WTC11 (cell line): ENCODE measurements at regions not wholly inside any gene's neighbourhood (a gene's known extent, or its start where the extent isn't known, plus 50 kb on each side); places are given as distances from the start of the nearest gene placed in this dataset.

Source experiments
- HMGA2 ChIP-seq: fragments of 250-450 bp; sonication (Bioruptor Pico); IDR thresholded peaks from 2 replicates; pipeline ENCODE4 v1.4.0; 2021; ENCODE audit warnings: mild to moderate bottlenecking, moderate library complexity
- JUN ChIP-seq: sonication (generic); formaldehyde crosslinking; IDR thresholded peaks from 2 replicates; pipeline ENCODE4 v1.8.0; 2023; ENCODE audit warnings: mild to moderate bottlenecking, missing genetic modification reagents
- RELA ChIP-seq: sonication (generic); formaldehyde crosslinking; IDR thresholded peaks from 2 replicates; pipeline ENCODE4 v1.8.1; 2022; ENCODE audit warnings: missing genetic modification reagents, mild to moderate bottlenecking, borderline replicate concordance
- ZNF219 ChIP-seq: sonication (generic); formaldehyde crosslinking; IDR thresholded peaks from 2 replicates; pipeline ENCODE4 v1.8.0; 2023; ENCODE audit warnings: missing genetic modification reagents, mild to moderate bottlenecking, borderline replicate concordance
- ZNF232 ChIP-seq: sonication (generic); formaldehyde crosslinking; IDR thresholded peaks from 2 replicates; pipeline ENCODE4 v1.8.0; 2022; ENCODE audit warnings: mild to moderate bottlenecking, missing genetic modification reagents
- TF ChIP-seq, protein P1 (sequence below): fragments of 200-600 bp; IDR thresholded peaks from 2 replicates; pipeline ENCODE4 v1.8.0; 2022; ENCODE audit warnings: antibody characterized with exemption
- TF ChIP-seq, protein P2 (sequence below): sonication (generic); formaldehyde crosslinking; IDR thresholded peaks from 2 replicates; pipeline ENCODE4 v1.8.1; 2023; ENCODE audit warnings: mild to moderate bottlenecking, missing genetic modification reagents, moderate library complexity
- TF ChIP-seq, protein P3 (sequence below): sonication (generic); formaldehyde crosslinking; IDR thresholded peaks from 2 replicates; pipeline ENCODE4 v1.8.1; 2022; ENCODE audit warnings: mild to moderate bottlenecking, moderate library complexity, missing genetic modification reagents
- TF ChIP-seq, protein P4 (sequence below): fragments of 250-450 bp; sonication (Bioruptor Pico); IDR thresholded peaks from 2 replicates; pipeline ENCODE4 v1.9.0; 2021; ENCODE audit warnings: moderate library complexity, mild to moderate bottlenecking, inconsistent platforms, borderline replicate concordance
- TF ChIP-seq, protein P5 (sequence below): sonication (generic); formaldehyde crosslinking; IDR thresholded peaks from 2 replicates; pipeline ENCODE4 v1.8.0; 2022; ENCODE audit warnings: mild to moderate bottlenecking, missing genetic modification reagents

DNA sequence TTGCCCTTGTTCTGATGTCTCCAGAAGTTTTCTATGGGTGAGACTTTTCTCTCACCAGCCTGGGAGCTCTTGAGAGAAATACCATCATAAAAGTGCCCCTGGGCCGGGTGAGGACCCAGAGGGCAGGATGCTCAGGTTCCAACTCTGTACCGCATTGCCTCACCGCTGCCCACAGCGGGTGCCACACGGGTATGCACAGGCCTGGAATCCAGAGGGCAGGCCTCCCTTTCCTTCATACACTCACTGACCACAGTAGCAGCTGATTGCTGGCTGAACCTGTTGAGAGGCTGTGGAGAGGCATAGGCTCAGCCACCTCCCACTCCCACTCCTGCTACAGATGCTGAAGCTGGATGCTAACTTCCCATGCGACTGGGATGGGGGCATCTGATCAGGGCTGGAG lies 293.8 kb downstream of the CYP26B1 start:
- TF ChIP-seq, protein P1, sequence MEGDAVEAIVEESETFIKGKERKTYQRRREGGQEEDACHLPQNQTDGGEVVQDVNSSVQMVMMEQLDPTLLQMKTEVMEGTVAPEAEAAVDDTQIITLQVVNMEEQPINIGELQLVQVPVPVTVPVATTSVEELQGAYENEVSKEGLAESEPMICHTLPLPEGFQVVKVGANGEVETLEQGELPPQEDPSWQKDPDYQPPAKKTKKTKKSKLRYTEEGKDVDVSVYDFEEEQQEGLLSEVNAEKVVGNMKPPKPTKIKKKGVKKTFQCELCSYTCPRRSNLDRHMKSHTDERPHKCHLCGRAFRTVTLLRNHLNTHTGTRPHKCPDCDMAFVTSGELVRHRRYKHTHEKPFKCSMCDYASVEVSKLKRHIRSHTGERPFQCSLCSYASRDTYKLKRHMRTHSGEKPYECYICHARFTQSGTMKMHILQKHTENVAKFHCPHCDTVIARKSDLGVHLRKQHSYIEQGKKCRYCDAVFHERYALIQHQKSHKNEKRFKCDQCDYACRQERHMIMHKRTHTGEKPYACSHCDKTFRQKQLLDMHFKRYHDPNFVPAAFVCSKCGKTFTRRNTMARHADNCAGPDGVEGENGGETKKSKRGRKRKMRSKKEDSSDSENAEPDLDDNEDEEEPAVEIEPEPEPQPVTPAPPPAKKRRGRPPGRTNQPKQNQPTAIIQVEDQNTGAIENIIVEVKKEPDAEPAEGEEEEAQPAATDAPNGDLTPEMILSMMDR: no peak
- TF ChIP-seq RELA (no peak), HMGA2 (CRISPR knock-in tag) (no peak), ZNF219 (CRISPR knock-in tag) (no peak), JUN (no peak), ZNF232 (CRISPR knock-in tag) (no peak)
- TF ChIP-seq, protein P2, sequence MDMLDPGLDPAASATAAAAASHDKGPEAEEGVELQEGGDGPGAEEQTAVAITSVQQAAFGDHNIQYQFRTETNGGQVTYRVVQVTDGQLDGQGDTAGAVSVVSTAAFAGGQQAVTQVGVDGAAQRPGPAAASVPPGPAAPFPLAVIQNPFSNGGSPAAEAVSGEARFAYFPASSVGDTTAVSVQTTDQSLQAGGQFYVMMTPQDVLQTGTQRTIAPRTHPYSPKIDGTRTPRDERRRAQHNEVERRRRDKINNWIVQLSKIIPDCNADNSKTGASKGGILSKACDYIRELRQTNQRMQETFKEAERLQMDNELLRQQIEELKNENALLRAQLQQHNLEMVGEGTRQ (CRISPR knock-in tag): no peak
- TF ChIP-seq, protein P3, sequence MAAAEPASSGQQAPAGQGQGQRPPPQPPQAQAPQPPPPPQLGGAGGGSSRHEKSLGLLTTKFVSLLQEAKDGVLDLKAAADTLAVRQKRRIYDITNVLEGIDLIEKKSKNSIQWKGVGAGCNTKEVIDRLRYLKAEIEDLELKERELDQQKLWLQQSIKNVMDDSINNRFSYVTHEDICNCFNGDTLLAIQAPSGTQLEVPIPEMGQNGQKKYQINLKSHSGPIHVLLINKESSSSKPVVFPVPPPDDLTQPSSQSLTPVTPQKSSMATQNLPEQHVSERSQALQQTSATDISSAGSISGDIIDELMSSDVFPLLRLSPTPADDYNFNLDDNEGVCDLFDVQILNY (CRISPR knock-in tag): no peak
- TF ChIP-seq, protein P4, sequence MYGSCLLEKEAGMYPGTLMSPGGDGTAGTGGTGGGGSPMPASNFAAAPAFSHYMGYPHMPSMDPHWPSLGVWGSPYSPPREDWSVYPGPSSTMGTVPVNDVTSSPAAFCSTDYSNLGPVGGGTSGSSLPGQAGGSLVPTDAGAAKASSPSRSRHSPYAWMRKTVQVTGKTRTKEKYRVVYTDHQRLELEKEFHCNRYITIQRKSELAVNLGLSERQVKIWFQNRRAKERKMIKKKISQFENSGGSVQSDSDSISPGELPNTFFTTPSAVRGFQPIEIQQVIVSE: no peak
- TF ChIP-seq, protein P5, sequence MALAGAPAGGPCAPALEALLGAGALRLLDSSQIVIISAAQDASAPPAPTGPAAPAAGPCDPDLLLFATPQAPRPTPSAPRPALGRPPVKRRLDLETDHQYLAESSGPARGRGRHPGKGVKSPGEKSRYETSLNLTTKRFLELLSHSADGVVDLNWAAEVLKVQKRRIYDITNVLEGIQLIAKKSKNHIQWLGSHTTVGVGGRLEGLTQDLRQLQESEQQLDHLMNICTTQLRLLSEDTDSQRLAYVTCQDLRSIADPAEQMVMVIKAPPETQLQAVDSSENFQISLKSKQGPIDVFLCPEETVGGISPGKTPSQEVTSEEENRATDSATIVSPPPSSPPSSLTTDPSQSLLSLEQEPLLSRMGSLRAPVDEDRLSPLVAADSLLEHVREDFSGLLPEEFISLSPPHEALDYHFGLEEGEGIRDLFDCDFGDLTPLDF (CRISPR knock-in tag): no peak
